Hematopoietic multipotent progenitor cell treated with erythropoietin and hydrocortisone succinate and interleukin-3 and kit ligand, for 4 days (in vitro differentiated cells): ENCODE measurements at regions not wholly inside any gene's neighbourhood (a gene's known extent, or its start where the extent isn't known, plus 50 kb on each side); places are given as distances from the start of the nearest gene placed in this dataset.
A peak's percentile ranks its signal among the peaks of the same experiment; 100 is the strongest.

ENCODE experiments used
- DNase-seq: peaks from one replicate; pipeline ENCODE4 v3.0.0-alpha.2; 2015

DNA sequence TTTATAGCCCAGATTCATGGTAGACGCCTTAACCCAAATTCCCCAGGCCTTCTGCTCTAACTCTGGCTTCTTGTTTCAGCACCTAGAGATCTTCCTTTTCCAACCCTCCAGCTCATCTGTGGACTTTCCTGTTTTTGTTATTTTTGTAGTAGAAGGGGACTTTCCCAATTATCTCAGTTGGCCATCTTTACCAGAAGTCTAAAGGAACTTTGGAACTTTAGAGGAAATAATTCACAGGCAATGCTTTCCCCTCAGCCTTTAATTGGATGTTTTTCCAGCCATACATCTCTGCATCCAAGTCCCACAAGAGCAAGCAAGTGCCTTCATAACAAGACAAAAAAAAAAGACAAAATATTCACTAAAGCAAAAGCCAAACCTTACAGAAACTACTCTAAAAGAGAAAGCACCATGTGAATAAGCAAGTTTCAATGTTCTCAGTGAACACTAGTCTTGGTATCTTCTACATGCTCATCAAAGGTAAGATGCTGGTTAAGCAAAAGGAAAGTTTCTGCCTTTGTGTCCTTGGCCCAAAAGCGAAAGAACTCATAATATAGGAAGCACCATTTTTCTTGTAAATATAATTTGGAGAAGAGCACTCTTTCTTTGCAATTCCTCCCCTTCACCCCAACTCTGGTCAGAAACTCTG is 377.3 kb downstream of the SETD4 start:
- no peak for DNase-seq

DNA sequence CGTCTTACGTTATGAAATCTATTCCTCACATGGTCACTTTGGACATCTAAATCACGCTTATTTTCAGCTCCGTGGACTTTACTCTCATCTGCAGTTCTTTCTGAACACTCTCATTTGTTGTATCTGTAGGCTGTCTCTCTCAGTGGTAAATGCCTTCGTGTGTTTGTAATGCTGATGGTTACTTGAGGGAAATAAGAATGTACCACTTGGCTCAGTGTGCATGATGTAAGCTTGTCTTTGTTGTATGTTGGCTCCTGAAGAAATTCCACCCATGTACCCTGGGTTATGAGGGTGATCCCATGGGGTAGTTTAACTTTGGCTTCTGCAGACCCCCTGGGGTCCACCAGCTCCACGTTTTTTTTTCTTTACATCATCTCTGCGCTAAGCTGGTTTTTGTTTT is 378.4 kb downstream of the SETD4 start:
- DNase-seq: no peak

DNA sequence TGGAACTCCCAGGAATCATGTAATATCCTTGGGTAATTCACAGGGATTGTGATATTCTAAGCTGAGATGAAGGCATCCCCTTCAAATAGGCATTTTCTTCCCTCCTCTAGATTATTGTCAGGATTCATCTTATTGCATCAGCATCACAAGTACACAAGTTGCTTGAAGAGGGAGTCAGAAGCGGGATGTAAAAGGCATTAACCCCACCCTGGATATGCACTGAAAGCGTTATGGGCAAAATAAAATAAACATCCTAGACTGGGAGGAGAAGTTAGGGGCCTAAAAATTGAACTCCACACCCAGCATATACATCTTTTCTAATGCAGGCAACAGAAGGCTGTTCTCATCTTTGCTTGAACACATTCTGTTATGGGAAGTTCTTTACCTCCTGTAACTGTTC is 381.2 kb downstream of the SETD4 start:
- no peak for DNase-seq

DNA sequence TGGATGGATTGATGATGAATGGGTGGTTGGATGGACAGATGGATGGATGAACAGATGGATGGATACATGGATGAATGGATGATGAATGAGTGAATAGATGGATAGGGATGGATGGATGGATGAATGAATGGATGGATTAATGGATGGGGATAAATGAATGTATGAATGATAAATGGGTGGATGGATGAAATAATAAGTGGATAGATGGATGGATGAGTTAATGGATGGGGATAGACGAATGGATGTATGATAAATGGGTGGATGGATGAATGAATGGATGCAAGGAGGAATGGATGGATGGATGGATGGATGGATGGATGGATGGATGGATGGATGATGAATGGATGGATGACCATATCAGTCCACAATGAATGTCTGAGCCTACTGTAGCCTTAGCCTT is 381.9 kb downstream of the SETD4 start:
- no peak for DNase-seq

DNA sequence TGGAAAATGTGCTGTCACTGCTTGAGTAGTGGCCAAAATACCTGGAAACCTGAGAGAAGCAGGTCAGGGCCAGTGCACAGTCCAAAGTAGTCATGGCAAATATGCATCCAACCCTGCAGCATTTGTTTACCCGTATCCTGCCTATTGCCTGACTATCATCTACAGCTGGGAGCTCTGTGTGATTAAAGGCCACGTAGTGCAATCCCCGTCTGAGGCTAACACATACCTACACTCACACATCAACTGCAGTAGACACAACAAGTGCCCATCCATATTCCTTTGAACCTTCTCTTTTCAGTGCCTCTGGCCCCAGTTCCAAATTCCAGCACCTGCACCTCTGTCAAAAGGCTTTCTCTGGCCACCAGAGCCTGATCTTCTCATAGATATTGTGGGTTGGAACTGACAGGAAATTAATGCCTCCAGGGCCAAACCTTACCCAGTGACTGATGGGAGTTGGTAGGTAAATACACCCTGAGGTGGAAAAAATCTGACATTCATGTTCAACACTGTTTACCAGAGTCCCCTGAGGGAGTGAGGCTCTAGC is 383.0 kb downstream of the SETD4 start:
- DNase-seq: no peak

DNA sequence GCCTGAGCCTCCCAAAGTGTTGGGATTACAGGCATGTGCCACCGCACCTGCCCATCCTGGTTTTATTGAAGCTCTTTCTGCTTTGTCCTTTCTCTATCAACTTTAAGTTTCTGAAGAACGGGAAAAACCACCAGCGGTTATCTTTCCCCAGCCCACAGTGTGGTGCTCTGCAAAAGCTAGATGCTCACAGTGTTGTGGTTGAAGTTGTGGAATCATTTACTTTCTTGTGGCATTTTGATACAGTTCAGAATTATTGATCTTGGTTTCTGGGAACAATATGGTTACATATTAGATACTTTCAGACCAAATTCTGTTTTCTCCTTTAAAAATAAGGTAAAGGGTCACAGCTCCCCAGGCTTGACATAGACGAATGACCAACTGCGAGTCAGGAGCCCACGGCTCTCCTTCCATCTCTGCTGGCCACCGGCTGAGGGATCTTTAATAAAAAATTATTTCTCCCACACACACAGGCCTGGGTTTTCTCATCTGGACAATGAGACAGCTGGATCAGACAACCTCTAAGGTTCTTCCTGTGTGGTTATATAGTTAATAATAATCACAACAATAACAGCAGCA is 385.3 kb downstream of the SETD4 start:
- DNase-seq: peak; percentile 7

DNA sequence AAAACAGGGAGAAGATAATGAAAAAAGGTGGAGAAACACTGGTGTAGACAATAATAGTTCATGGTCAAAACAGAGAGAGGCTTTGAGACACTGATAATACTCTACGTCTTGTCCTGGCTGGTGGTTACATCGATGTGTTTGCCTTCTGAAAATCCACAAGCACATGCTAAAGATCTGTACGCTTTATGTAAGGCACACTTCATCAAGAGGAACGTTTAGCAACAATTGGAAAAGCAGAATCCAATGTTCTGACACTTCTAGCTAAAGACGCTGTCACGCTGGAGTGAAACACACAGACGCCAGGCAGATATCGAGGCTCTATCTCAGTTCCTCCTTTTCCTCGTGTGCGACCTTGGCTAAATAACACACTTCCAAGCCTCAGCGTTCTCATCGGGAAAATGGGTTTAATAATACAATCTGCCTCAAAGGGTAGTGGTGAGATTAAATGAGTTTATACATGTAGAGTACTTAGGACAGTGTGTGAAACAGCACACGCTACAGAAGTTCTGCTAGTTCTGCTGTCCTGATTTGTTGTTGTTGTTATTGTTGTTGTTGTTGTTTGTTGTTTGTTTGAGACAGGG is 386.1 kb downstream of the SETD4 start:
- no peak for DNase-seq

DNA sequence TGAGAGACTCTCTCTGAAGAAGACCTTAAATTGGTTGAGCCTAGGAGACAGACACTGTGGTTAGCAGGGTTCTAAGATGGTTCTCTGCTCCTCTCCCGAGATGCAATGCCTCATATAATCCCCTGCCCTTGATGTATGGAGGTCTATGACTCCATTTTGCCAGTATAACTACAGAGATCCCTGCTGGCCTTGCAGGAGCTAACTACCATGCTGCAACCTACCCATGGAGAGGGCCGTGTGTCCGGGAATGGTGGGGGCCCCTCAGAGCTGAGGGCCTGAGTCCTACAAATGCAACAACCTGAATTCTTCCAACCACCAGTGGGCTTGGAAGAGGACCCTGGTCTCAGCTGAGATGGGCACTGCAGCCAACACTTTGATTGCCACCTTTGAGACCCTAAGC is 388.0 kb downstream of the SETD4 start:
- no peak for DNase-seq

DNA sequence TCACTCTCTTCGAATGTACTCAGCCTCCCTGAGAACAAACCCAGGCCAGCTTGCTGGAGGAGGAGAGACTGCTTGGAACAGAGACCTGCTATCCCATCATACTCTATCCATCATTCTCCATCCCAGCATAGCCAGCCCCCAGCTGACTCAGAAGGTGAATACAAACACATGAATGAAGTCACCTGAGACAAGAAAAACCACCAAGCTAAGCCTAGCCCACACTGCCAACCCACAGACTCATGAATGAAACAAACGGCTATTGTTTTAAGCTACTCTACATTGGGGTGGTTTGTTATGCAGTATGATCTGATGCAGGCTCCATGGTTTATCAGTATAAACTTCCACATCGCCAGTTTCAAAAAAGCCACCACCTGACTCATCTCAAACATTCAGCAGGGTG is 395.6 kb downstream of the SETD4 start:
- DNase-seq: no peak

DNA sequence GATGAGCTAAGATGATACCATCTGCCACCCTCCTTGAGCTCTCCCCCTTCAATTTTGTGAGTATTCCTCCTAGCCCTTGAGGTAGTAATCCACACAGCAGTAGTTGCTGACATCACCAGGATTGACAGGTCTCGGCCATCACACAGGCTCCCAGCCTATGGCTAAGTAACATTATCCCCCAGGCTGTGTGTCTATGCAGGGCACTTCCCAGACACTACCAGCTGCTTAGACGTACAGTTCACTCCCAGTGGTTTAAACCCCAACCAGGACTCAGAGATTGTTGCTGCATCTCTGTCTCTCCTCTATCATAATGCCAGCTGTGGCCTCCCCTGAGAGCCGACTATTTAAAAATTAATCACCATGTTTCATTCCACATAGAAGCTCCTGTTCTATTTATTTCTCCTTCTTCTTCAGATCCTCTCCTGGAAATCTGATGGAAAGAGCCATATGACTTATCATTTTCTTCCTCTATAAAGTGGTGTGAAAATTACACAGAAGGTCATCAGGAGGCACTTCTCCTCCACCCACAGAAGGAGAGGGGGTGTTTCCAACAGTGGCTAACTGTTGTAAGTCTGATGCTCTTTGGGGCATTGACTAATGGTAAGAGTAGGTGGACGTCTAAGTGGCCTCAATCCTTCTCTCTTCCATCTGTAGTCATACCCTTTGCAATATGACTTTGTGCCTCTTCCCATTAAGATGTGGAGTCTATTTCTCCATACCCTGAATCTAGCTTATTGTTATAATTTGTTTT is 396.3 kb downstream of the SETD4 start:
- no peak for DNase-seq

DNA sequence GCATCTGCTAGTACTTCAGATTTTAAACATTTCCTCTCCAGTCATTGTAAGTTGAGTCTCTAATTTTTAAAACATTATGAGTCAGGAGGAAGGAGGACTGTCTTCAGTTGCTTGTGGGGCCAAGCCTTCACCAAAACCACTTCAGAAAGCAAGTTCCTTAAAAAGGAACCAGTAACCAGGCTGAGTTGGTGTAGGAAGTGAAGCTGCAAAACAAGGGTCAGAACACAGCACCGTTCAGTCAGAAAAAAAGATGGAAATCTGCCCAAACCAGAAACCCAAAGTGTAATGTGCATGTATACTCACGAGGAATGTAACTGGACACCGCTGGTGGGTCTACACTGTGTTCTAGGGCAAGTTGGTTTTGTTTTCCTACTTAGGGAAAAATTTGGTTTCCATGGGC is 402.1 kb downstream of the SETD4 start:
- DNase-seq: peak; percentile 75

DNA sequence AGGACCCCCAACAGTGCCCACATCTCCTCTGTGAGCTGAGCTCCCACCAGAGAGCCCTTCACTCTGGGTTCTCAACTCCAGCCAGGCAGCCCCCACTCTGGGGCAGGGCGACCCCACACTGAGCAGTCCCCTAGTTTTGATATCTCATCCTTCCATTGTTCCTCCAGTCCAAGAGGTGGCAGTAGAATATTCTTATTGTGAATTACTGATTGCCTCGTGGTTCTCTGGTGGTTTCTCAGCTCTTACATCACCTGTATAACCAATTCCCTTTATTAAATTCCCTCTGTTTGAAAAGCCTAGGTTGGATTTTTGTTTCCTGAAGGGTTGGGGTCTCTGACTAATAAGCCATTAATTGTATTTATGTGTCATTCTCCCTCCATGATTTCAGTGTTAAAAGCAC is 407.5 kb downstream of the SETD4 start:
- peak; percentile 3 for DNase-seq

DNA sequence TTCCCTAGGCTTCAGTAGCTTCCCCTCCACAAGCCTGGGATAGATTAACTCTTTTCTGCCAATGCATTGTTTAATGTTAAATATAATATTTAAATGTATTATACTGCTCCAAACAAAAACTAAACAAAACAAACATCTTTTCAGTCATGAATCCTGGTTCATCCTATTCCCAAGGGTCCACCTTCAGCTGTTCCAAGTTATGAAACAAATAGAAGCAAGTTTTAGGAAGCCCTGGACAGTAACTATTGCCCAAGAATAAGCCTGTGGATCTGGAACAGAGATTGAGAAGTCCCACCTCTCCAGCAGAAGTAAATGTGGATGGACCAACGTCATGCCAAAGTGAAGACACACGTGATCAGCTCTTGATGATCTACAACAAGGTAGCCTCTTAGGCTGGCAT is 408.1 kb downstream of the SETD4 start:
- DNase-seq: no peak

DNA sequence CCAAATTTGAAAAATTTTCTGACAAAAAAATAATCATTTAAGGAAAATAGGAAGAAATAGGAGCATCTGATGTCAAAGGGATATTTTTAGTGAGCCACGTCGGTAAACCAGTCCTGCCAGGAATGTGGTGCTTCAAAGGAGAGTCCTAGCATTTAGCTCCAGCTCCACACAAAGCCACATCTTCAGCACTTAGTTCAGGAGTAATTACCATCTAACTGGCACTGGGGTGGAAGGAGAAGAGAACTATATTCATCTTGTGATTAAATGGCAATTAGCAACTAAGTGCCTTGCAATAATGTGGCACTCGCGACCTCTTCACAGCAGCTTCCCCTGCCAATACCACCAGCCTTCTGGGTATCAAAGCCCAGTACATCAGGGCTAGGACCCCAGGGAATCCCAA is 409.1 kb downstream of the SETD4 start:
- DNase-seq: no peak

DNA sequence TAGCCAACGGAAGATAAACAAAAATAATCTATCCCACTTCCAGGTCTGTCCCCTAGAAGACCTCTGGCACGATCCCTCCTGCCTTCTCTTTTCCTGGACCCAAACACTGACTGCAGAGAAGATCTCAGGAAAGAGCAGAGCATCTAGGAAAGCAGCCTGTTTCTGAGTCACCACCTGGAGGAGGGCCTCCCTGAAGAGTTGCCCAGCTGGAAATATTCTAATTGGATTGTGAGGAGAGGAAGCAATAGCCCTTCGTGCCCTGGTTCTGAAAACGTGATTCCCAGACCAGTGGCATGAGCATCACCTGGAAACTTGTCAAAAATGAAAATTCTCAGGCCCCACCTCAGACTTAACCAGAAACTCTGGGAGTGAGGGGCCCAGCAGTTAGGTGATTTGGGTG is 411.1 kb downstream of the SETD4 start:
- DNase-seq: no peak

DNA sequence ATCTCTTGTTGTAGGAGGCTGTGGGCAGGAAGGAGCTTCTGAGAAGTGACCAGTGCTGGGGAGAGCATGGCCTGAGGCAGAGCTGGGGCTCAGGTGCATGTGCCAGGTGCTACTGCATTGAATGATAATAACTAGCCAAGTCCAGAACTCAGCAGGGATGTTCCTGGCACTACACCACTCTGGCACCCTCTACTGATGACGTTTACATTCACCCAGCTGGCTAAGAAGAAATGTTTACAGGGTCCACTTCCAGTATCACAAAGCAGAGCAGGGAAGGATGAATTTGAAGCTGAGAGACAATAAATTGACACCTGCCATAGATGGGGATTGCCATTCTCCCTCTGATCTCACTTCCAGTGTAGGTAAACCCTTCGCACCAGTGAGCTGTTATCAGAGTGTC is 411.8 kb downstream of the SETD4 start:
- peak; percentile 3 for DNase-seq

DNA sequence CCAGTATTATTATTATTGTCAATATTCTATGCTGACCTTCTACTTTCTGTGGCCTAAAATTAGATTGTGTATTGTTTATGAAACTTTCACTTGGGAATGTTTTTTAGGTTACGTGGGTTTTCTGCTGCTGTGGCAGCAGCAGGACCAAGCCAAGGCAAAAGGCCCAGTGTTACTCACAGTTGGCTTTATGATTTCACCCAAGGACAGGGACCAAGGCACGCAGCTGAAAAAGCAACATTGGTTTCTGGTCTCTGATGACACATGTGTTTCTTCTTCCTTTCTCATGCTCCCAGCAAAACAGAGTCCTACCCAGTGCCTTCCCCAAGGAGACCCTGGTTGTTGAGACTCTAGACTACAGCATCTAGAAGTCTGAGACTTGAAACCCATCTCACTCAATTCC is 413.7 kb downstream of the SETD4 start:
- no peak for DNase-seq

DNA sequence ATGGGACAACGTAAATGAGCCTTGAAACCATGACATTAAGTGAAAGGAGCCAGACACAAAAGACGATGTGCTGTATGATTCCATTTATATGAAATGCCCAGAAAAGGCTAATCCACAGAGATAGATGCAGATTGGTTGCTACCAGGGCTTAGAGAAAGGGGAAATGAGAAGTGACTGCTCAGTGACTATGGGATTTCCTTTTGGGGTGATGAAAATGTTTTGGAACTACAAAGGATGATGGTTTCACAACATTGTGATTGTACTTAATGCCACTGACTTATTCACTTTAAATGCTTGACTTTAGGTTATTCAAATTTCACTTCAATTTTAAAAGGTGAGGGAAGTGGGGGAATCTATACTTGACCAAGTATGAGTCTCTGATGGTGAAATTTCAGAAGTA is 414.3 kb downstream of the SETD4 start:
- no peak for DNase-seq

DNA sequence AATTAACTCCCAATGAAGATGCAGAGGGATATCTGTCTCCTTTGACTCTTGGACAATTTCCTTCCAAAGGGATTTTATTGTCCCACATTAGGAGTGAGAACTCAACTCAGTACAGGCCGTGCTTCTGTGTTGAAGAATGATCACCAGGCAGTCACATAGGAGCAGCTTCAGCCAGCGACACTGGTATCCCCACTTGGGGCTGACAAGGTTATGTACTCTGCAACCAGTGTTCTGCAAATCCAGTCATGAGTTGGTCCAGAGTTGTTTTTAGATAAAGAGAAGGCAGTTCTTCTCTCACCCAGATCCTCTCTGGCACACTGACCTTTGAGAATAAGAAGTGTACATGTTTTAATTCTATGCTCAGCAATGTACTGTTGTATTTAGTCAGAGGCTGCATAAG is 415.8 kb downstream of the SETD4 start:
- DNase-seq: no peak

DNA sequence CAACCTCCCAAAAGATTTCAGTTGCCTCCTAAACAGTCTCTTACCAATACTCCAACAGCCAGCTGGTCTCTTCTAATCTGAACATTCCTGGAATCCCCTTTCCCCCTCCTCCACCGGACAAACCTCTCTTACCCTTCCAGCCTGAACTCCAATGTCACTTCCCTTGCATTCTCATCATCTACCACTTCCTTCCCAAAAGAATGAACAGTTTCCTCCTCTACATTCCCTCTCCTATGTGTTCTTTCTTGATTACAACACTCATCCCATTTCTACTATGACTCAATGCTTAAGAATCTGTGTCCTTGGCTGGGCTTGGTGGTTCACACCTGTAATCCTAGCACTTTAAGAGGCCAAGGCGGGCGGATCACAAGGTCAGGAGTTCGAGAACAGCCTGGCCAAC is 417.1 kb downstream of the SETD4 start:
- no peak for DNase-seq

DNA sequence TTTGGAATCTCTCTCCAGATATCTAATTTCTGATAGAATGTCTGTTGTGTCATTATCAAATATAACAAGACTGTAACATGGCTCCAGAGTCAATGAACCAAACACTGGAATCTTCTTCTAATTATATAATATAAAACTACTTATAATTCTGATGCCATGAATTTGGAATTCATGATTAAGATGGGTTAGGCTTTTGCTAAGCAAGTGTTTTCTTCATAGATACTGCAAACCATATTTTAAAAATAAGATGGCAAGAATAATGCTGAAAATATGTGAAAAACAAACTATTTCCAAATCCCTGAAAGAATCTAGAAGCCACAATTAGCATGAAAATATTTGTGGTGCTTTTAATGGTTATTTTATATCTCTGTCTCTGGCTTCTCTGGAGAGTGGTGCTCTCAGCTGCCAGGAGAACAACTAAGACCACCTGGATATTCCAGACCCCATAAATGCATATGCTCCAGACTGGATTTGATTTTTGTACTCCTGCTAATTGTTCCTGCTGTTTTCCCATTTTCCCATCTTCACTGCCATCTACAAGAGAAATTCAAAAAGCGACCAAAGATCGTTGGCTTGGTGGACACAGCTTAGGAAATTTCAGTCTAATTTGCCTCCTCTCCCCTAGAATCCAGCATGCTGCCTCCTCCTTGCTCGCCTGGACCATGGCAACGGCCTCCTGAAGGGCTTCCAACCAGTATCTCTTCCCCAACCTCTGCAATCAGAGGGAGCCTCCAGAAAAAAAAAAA is 418.9 kb downstream of the SETD4 start:
- no peak for DNase-seq

DNA sequence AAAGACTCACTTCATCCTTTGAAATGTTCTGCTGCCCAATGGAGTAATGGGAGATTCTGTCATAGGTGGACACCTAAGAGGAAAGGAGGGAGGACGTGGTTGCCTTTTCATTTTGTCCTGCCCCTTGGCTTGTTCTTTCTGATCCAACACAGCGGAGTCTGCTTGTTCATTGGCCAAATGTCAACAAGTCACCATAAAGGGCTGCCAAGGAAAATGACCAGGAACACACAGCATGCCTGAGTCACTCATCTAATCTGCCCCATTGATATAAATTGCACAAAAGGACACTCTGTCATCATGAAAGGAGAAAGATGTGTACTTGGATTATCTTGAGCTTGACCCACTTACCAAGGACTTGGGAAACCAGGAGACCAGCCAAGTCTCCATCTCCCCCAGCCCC is 422.9 kb downstream of the SETD4 start:
- DNase-seq: no peak

DNA sequence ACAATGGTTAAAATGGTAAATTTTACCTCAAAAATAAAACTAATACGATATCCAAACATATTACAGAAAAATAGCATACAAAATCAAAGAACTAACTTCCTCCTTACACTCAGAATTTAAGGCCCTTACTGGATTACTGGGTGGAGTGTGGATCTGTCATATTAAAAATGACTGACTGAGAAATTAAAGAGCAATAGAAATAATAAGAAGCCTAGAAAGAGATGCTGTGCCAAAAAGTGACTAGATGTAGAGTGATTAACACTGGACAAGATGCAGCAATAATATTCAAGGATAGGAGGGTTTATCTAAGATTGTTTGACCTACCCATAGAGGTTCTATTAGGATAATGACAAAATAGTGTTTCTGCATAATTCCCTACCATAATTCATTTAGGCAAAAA is 424.3 kb downstream of the SETD4 start:
- no peak for DNase-seq
